HEK293T (cell line): ENCODE measurements at regions not wholly inside any gene's neighbourhood (a gene's known extent, or its start where the extent isn't known, plus 50 kb on each side); places are given as distances from the start of the nearest gene placed in this dataset.

Experiments used
- ARNT ChIP-seq: fragments of 450-650 bp; IDR thresholded peaks from 2 replicates; pipeline ENCODE4 v1.6.1; 2017; ENCODE audit warnings: mild to moderate bottlenecking
- ELF4 ChIP-seq: fragments of 450-650 bp; IDR thresholded peaks from 2 replicates; pipeline ENCODE4 v1.6.1; 2017; ENCODE audit warnings: antibody characterized with exemption
- HDGF ChIP-seq: fragments of 450-650 bp; IDR thresholded peaks from 2 replicates; pipeline ENCODE4 v1.6.1; 2017; ENCODE audit warnings: antibody characterized with exemption, borderline replicate concordance
- L3MBTL2 ChIP-seq: fragments of 450-650 bp; conservative IDR thresholded peaks from 2 replicates; pipeline ENCODE4 v1.6.1; 2016; ENCODE audit warnings: mild to moderate bottlenecking
- SP1 ChIP-seq: fragments of 450-650 bp; IDR thresholded peaks from 2 replicates; pipeline ENCODE4 v1.6.1; 2017
- SUZ12 ChIP-seq: fragments of 450-650 bp; IDR thresholded peaks from 2 replicates; pipeline ENCODE4 v1.6.1; 2016; ENCODE audit warnings: mild to moderate bottlenecking
- TARDBP ChIP-seq: fragments of 450-650 bp; IDR thresholded peaks from 2 replicates; pipeline ENCODE4 v1.6.1; 2016
- ZNF384 ChIP-seq: fragments of 450-650 bp; IDR thresholded peaks from 2 replicates; pipeline ENCODE4 v1.6.1; 2016

GRCh38 chr18:60027397-60027796 is 127.6 kb downstream of the PMAIP1 start:
- no peak for TF ChIP-seq ARNT
- TF ChIP-seq L3MBTL2 = no peak
- TF ChIP-seq SP1 = no peak
- no peak for TF ChIP-seq TARDBP
- TF ChIP-seq ZNF384 = no peak
- TF ChIP-seq SUZ12 = no peak
- no peak for TF ChIP-seq ELF4
- no peak for TF ChIP-seq HDGF
